Mucosa of rectum (tissue), 2 donors: ENCODE measurements at regions not wholly inside any gene's neighbourhood (a gene's known extent, or its start where the extent isn't known, plus 50 kb on each side); places are given as distances from the start of the nearest gene placed in this dataset.

ENCODE experiments used
- H3K27ac ChIP-seq, 2 donors: one replicate each; pipeline ENCODE4 v1.7.0; 2013; ENCODE audit warnings: inconsistent platforms in 2 of 2, low read depth in 2 of 2, low read length in 2 of 2
- H3K27me3 ChIP-seq, 2 donors: one replicate each; pipeline ENCODE4 v1.7.0; 2013; ENCODE audit warnings: low read length in 2 of 2; ENCODE audit not compliant: control insufficient read depth in 2 of 2, insufficient read depth in 2 of 2
- H3K36me3 ChIP-seq, 2 donors: one replicate each; pipeline ENCODE4 v1.7.0; 2013; ENCODE audit warnings: low read length in 2 of 2; ENCODE audit not compliant: control insufficient read depth in 2 of 2, insufficient read depth in 2 of 2
- H3K4me1 ChIP-seq, 2 donors: one replicate each; pipeline ENCODE4 v1.7.0; 2013; ENCODE audit warnings: low read length in 2 of 2, mild to moderate bottlenecking in 1 of 2; ENCODE audit not compliant: control insufficient read depth in 2 of 2, insufficient read depth in 2 of 2
- H3K4me3 ChIP-seq, 2 donors: one replicate each; pipeline ENCODE4 v1.7.0; 2013; ENCODE audit warnings: low read length in 2 of 2
- H3K9ac ChIP-seq, 2 donors: one replicate each; pipeline ENCODE4 v1.7.0; 2013; ENCODE audit warnings: low read length in 2 of 2, low read depth in 1 of 2, mild to moderate bottlenecking in 1 of 2
- H3K9me3 ChIP-seq, 2 donors: one replicate each; pipeline ENCODE4 v1.7.0; 2013; ENCODE audit warnings: low read length in 2 of 2; ENCODE audit not compliant: control insufficient read depth in 2 of 2
- donor health status: healthy.
- donor health status: Normal muscosa, but diverticular disease.

GRCh38 chr4:141567326-141567915 is 69.0 kb upstream of the IL15 start:
- H3K9me3 ChIP-seq = no peaks in the 10 kb centered on the region
- no peak overlapping the region for H3K4me3 ChIP-seq
- H3K4me1 ChIP-seq = no peaks in the 10 kb centered on the region
- no peak overlapping the region for H3K27ac ChIP-seq
- no peaks in the 10 kb centered on the region for H3K36me3 ChIP-seq
- no peak overlapping the region for H3K9ac ChIP-seq
- H3K27me3 ChIP-seq = no peaks in the 10 kb centered on the region

- Histone ChIP-seq H3K27ac (no peak overlapping the region), H3K36me3 (no peaks in the 10 kb centered on the region), H3K27me3 (no peaks in the 10 kb centered on the region), H3K4me1 (no peaks in the 10 kb centered on the region), H3K4me3 (no peak overlapping the region), H3K9me3 (no peaks in the 10 kb centered on the region), H3K9ac (no peak overlapping the region)
These were observed 67.2 kb upstream of the IL15 start for GRCh38 chr4:141569141-141569540.

- Histone ChIP-seq H3K4me3 (no peak overlapping the region), H3K36me3 (no peaks in the 10 kb centered on the region), H3K9me3 (no peaks in the 10 kb centered on the region), H3K27ac (no peak overlapping the region), H3K9ac (no peak overlapping the region), H3K4me1 (no peaks in the 10 kb centered on the region), H3K27me3 (no peaks in the 10 kb centered on the region)
These were observed 66.1 kb upstream of the IL15 start for GRCh38 chr4:141570290-141570689.

GRCh38 chr4:141571362-141571761 is 65.0 kb upstream of the IL15 start:
- H3K36me3 ChIP-seq = no peaks in the 10 kb centered on the region
- no peaks in the 10 kb centered on the region for H3K9me3 ChIP-seq
- H3K4me3 ChIP-seq = no peak overlapping the region
- no peaks in the 10 kb centered on the region for H3K27me3 ChIP-seq
- no peaks in the 10 kb centered on the region for H3K4me1 ChIP-seq
- no peak overlapping the region for H3K9ac ChIP-seq
- no peak overlapping the region for H3K27ac ChIP-seq

GRCh38 chr4:141571793-141572192 is 64.6 kb upstream of the IL15 start:
- no peaks in the 10 kb centered on the region for H3K9me3 ChIP-seq
- no peaks in the 10 kb centered on the region for H3K36me3 ChIP-seq
- no peak overlapping the region for H3K9ac ChIP-seq
- no peak overlapping the region for H3K4me3 ChIP-seq
- no peaks in the 10 kb centered on the region for H3K27me3 ChIP-seq
- no peak overlapping the region for H3K27ac ChIP-seq
- no peaks in the 10 kb centered on the region for H3K4me1 ChIP-seq

- Histone ChIP-seq H3K9me3 (no peaks in the 10 kb centered on the region), H3K36me3 (no peaks in the 10 kb centered on the region), H3K4me3 (no peak overlapping the region), H3K9ac (no peak overlapping the region), H3K27me3 (no peaks in the 10 kb centered on the region), H3K27ac (no peak overlapping the region), H3K4me1 (no peaks in the 10 kb centered on the region)
These were observed 62.7 kb upstream of the IL15 start for GRCh38 chr4:141573678-141574077.

- Histone ChIP-seq H3K9me3 (no peaks in the 10 kb centered on the region), H3K36me3 (no peaks in the 10 kb centered on the region), H3K4me1 (no peaks in the 10 kb centered on the region), H3K4me3 (no peak overlapping the region), H3K27ac (no peak overlapping the region), H3K9ac (no peak overlapping the region), H3K27me3 (no peaks in the 10 kb centered on the region)
These were observed 60.5 kb upstream of the IL15 start for GRCh38 chr4:141575884-141576283.

GRCh38 chr4:141576585-141577110 is 59.7 kb upstream of the IL15 start:
- H3K27me3 ChIP-seq = no peaks in the 10 kb centered on the region
- H3K4me1 ChIP-seq = no peaks in the 10 kb centered on the region
- H3K9me3 ChIP-seq = no peaks in the 10 kb centered on the region
- no peak overlapping the region for H3K4me3 ChIP-seq
- no peaks in the 10 kb centered on the region for H3K36me3 ChIP-seq
- no peak overlapping the region for H3K9ac ChIP-seq
- H3K27ac ChIP-seq = no peak overlapping the region

GRCh38 chr4:141578451-141578850 is 57.9 kb upstream of the IL15 start:
- no peak overlapping the region for H3K4me3 ChIP-seq
- H3K36me3 ChIP-seq = no peaks in the 10 kb centered on the region
- H3K9ac ChIP-seq = no peak overlapping the region
- no peaks in the 10 kb centered on the region for H3K27me3 ChIP-seq
- no peak overlapping the region for H3K27ac ChIP-seq
- no peaks in the 10 kb centered on the region for H3K4me1 ChIP-seq
- no peaks in the 10 kb centered on the region for H3K9me3 ChIP-seq

- Histone ChIP-seq H3K36me3 (no peaks in the 10 kb centered on the region), H3K27ac (no peak overlapping the region), H3K4me1 (no peaks in the 10 kb centered on the region), H3K9me3 (no peaks in the 10 kb centered on the region), H3K4me3 (no peak overlapping the region), H3K9ac (no peak overlapping the region), H3K27me3 (no peaks in the 10 kb centered on the region)
These were observed 55.9 kb upstream of the IL15 start for GRCh38 chr4:141580523-141580922.
